ENCODE measurements at regions not wholly inside any gene's neighbourhood (a gene's known extent, or its start where the extent isn't known, plus 50 kb on each side); places are given as distances from the start of the nearest gene placed in this dataset.

DNA sequence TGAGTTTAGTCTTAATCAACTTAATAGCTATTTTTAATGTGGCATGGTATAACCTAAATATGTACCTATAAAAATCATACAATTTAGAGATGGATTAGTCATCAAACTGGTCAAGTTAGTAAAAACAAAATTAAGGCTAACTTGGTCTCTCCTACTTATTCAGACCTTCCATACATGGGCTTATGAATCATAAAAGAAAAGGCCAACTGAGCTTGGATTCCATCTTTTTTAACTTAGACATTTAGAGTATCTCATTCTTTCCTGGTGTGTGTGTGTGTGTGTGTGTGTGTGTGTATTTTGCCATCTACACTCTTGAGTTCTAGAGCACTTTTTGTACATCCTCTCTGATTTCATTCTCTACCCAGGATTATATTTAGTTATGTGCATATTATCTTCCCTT is 637.5 kb downstream of the PLCL1 start:
- DNase-seq (ENCODE audit: extremely low spot score): no peak
- ChIA-PET POLR2A (no interaction called here), CTCF (no interaction called here)
- TF ChIP-seq, protein P1, sequence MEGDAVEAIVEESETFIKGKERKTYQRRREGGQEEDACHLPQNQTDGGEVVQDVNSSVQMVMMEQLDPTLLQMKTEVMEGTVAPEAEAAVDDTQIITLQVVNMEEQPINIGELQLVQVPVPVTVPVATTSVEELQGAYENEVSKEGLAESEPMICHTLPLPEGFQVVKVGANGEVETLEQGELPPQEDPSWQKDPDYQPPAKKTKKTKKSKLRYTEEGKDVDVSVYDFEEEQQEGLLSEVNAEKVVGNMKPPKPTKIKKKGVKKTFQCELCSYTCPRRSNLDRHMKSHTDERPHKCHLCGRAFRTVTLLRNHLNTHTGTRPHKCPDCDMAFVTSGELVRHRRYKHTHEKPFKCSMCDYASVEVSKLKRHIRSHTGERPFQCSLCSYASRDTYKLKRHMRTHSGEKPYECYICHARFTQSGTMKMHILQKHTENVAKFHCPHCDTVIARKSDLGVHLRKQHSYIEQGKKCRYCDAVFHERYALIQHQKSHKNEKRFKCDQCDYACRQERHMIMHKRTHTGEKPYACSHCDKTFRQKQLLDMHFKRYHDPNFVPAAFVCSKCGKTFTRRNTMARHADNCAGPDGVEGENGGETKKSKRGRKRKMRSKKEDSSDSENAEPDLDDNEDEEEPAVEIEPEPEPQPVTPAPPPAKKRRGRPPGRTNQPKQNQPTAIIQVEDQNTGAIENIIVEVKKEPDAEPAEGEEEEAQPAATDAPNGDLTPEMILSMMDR (IDR thresholded peaks at IDR 0.05; ENCODE audit: control extremely low read depth, extremely low read depth, low read depth, missing control alignments): no peak

DNA sequence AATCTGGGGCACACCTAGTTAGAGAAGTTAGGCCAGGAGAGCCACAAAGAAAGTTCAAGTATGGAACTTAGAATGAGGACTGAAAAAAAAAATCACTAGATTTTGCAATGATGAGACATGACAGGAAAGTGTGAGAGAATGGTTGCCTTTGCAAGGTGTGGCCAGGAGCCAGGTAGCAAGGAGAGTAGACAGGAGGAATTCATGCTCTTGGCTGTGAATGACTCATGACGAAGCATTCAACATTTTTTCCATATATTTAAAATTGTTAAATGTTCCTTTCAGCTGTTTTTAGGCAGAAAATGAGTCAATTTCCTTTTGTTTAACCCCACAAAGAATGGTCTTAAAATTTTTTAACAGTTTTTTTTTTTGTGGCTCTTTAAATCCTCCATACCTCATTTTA is 636.9 kb downstream of the PLCL1 start:
- CTCF ChIA-PET: no interaction called here
- DNase-seq (ENCODE audit: extremely low spot score): no peak
- TF ChIP-seq, protein P1 (IDR thresholded peaks at IDR 0.05; ENCODE audit: control extremely low read depth, extremely low read depth, low read depth, missing control alignments): no peak
- POLR2A ChIA-PET: no interaction called here

DNA sequence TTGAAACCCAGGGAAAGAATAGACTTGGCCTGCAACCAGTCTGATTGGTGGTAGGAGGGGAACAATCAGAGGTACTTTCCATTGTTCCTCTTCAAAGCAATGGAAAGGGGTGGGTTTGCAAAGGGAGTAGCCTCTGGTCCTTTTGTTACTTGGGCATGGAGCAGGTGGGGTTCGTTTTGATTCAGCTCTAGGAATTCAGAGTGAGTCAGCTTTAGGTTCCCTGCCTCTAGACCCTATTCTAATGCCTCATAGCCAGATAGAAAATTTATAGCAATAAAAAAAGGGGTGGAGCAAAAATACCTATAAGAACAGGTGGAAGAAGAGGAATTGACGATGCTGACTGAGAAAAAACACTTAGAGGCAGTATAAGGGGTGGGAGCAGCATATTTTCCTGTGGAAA is 636.4 kb downstream of the PLCL1 start:
- TF ChIP-seq, protein P1 (IDR thresholded peaks at IDR 0.05; ENCODE audit: control extremely low read depth, extremely low read depth, low read depth, missing control alignments): no peak
- CTCF ChIA-PET: no interaction called here
- POLR2A ChIA-PET: no interaction called here
- no peak for DNase-seq (ENCODE audit: extremely low spot score)

DNA sequence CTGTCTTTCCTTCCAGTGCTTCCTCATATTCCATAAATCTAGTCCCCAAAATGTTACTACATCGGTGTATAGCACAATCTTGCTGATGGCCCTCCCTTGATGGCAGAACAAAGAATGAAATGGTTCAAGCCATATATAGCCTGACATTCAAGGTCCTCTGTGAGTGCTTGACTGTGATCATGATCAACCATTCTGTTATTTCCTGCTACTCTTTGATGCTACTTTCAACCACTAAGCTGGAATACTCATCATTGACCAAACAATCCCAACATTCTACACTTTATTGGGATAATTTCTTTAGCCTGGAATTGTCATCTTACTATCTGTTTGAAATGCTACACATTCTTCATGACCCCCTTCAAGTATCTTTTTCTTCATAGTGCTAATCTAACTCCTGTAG is 633.9 kb downstream of the PLCL1 start:
- POLR2A ChIA-PET: no interaction called here
- CTCF ChIA-PET: no interaction called here
- DNase-seq (ENCODE audit: extremely low spot score): no peak
- TF ChIP-seq, protein P1 (IDR thresholded peaks at IDR 0.05; ENCODE audit: control extremely low read depth, extremely low read depth, low read depth, missing control alignments): no peak

DNA sequence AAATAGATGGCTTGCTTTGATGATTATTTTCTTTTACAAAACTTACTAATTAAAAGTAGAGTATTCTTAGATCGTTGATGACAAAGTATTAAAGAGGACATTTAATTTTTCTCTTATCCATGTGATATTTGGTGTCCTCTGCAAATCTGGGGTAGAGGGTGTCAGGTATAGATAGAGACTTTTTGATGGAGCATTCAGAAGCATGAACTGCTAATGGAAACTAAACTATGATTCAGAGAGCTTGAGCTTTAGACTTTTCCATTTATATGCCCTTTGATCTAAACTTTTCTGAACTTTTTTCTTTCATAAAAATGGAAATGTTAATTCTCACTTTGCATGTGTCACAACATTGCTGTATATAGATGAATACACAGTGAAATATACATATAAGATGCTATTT is 619.7 kb downstream of the PLCL1 start:
- no peak for DNase-seq (ENCODE audit: extremely low spot score)
- TF ChIP-seq, protein P1 (IDR thresholded peaks at IDR 0.05; ENCODE audit: control extremely low read depth, extremely low read depth, low read depth, missing control alignments): no peak
- ChIA-PET POLR2A (no interaction called here), CTCF (no interaction called here)

DNA sequence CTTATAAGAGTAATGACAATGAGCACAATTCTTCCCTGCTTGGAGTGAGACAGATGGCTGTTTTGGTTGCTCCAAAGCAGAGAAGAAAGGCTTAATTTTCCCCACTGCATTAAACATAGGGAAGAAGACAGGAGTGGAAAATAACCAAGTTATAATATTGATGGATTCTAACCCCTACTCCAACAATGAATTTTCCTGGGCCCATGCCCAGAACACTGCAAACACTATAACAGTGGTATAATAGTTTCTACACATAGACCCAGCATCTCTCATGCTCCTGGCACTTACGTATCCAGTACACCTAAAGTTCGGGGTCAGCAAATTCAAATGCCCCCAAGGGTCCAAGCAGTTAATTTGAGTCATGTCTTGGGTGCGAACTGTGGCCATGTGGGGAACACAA is 613.4 kb downstream of the PLCL1 start:
- TF ChIP-seq, protein P1 (IDR thresholded peaks at IDR 0.05; ENCODE audit: control extremely low read depth, extremely low read depth, low read depth, missing control alignments): no peak
- POLR2A ChIA-PET: no interaction called here
- CTCF ChIA-PET: no interaction called here
- no peak for DNase-seq (ENCODE audit: extremely low spot score)

DNA sequence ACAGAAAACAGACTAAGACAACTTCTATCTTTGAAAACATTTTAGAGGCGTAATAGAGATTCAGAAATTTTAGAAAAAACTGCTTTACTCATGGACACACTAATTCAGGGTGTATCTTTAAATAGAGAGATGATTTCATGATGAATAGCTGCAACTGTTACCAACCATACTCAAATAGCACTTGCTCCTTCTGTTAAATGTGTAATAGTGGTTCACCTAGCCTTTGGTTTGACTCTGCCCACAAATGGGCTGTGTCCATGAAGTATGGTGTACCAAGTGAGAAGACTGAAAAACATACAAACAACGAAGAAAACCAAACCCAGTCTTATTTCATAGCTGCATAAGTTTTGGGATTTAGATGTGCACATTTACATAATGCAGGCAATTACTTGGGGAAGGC is 610.6 kb downstream of the PLCL1 start:
- POLR2A ChIA-PET: no interaction called here

More for the DNA sequence above, 610.6 kb downstream of the PLCL1 start:
- no peak for DNase-seq (ENCODE audit: extremely low spot score)
- TF ChIP-seq, protein P1 (IDR thresholded peaks at IDR 0.05; ENCODE audit: control extremely low read depth, extremely low read depth, low read depth, missing control alignments): no peak
- CTCF ChIA-PET: interaction anchor here (1.1 kb wide), 1 partner anchor 34 kb away, joined by 4 read pairs; no protein-coding TSS in a partner anchor

Data from GM10248 (cell line).